ENCODE measurements at regions not wholly inside any gene's neighbourhood (a gene's known extent, or its start where the extent isn't known, plus 50 kb on each side); places are given as distances from the start of the nearest gene placed in this dataset.

DNA sequence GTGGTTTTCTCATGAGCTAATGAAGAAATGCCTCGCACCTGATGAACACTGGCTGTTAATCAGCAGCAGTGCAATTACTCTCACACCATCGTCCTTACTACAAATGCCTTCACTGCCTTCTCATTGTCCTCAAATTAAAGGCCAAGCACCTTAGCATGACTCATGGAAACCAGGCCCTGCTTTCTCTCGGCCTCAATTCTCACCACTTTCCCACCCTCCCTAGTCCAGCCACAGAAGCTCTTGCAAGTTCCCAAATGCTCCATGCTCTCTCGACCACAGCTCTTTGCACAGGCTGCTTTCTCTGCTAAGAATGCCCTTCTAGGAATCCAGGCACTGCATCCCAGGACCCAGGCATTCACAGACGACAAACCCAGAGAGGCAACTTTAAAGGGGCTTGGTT lies 94.6 kb upstream of the KLF4 start:
- no peaks in the 10 kb centered on the region for H3K27me3 ChIP-seq (ENCODE audit: insufficient read depth)
- H3F3A ChIP-seq (replicated peaks; ENCODE audit: low read depth), result no peaks in the 10 kb centered on the region
- no peak overlapping the region for H3K27ac ChIP-seq (ENCODE audit: low read depth)
- H3K9me3 Mint-ChIP-seq, result no peaks in the 10 kb centered on the region
- no peaks in the 10 kb centered on the region for H3K36me3 Mint-ChIP-seq (ENCODE audit: low read depth)
- no peaks in the 10 kb centered on the region for H4K20me1 ChIP-seq (replicated peaks; ENCODE audit: insufficient read depth)
- peak overlapping the region; percentile 76 for H2AFZ ChIP-seq
- peaks cover 4% of the 10 kb centered on the region for H3K27me3 Mint-ChIP-seq (ENCODE audit: insufficient read depth, low read depth, poor library complexity)
- no peaks in the 10 kb centered on the region for H3K9me2 ChIP-seq (ENCODE audit: insufficient read depth)
- no peak overlapping the region for H3K4me3 ChIP-seq
- H3K4me1 Mint-ChIP-seq, result no peaks in the 10 kb centered on the region; the same call in 2 of the 3 replicates
- TF ChIP-seq EZH2phosphoT487 (IDR thresholded peaks at IDR 0.05; ENCODE audit: unreplicated experiment) (no peak), POLR2AphosphoS5 (IDR thresholded peaks at IDR 0.05; ENCODE audit: low read depth) (no peak), ZNF331 (CRISPR knock-in tag; IDR thresholded peaks at IDR 0.05; ENCODE audit: low read depth) (no peak), CTCF (conservative IDR thresholded peaks at IDR 0.05; ENCODE audit: low read depth in 2 of 2) (no peak), STAT1 (IDR thresholded peaks at IDR 0.05; ENCODE audit: unreplicated experiment) (no peak), EZH2 (IDR thresholded peaks at IDR 0.05; ENCODE audit: low read depth, unreplicated experiment) (no peak), ETS1 (IDR thresholded peaks at IDR 0.05) (no peak), JUNB (IDR thresholded peaks at IDR 0.05; ENCODE audit: unreplicated experiment) (no peak), NANOG (IDR thresholded peaks at IDR 0.05; ENCODE audit: borderline replicate concordance) (no peak), CREB1 (CRISPR knock-in tag; IDR thresholded peaks at IDR 0.05; ENCODE audit: low read depth) (no peak), ZNF114 (CRISPR knock-in tag; IDR thresholded peaks at IDR 0.05) (no peak)
- TF ChIP-seq, protein P1, sequence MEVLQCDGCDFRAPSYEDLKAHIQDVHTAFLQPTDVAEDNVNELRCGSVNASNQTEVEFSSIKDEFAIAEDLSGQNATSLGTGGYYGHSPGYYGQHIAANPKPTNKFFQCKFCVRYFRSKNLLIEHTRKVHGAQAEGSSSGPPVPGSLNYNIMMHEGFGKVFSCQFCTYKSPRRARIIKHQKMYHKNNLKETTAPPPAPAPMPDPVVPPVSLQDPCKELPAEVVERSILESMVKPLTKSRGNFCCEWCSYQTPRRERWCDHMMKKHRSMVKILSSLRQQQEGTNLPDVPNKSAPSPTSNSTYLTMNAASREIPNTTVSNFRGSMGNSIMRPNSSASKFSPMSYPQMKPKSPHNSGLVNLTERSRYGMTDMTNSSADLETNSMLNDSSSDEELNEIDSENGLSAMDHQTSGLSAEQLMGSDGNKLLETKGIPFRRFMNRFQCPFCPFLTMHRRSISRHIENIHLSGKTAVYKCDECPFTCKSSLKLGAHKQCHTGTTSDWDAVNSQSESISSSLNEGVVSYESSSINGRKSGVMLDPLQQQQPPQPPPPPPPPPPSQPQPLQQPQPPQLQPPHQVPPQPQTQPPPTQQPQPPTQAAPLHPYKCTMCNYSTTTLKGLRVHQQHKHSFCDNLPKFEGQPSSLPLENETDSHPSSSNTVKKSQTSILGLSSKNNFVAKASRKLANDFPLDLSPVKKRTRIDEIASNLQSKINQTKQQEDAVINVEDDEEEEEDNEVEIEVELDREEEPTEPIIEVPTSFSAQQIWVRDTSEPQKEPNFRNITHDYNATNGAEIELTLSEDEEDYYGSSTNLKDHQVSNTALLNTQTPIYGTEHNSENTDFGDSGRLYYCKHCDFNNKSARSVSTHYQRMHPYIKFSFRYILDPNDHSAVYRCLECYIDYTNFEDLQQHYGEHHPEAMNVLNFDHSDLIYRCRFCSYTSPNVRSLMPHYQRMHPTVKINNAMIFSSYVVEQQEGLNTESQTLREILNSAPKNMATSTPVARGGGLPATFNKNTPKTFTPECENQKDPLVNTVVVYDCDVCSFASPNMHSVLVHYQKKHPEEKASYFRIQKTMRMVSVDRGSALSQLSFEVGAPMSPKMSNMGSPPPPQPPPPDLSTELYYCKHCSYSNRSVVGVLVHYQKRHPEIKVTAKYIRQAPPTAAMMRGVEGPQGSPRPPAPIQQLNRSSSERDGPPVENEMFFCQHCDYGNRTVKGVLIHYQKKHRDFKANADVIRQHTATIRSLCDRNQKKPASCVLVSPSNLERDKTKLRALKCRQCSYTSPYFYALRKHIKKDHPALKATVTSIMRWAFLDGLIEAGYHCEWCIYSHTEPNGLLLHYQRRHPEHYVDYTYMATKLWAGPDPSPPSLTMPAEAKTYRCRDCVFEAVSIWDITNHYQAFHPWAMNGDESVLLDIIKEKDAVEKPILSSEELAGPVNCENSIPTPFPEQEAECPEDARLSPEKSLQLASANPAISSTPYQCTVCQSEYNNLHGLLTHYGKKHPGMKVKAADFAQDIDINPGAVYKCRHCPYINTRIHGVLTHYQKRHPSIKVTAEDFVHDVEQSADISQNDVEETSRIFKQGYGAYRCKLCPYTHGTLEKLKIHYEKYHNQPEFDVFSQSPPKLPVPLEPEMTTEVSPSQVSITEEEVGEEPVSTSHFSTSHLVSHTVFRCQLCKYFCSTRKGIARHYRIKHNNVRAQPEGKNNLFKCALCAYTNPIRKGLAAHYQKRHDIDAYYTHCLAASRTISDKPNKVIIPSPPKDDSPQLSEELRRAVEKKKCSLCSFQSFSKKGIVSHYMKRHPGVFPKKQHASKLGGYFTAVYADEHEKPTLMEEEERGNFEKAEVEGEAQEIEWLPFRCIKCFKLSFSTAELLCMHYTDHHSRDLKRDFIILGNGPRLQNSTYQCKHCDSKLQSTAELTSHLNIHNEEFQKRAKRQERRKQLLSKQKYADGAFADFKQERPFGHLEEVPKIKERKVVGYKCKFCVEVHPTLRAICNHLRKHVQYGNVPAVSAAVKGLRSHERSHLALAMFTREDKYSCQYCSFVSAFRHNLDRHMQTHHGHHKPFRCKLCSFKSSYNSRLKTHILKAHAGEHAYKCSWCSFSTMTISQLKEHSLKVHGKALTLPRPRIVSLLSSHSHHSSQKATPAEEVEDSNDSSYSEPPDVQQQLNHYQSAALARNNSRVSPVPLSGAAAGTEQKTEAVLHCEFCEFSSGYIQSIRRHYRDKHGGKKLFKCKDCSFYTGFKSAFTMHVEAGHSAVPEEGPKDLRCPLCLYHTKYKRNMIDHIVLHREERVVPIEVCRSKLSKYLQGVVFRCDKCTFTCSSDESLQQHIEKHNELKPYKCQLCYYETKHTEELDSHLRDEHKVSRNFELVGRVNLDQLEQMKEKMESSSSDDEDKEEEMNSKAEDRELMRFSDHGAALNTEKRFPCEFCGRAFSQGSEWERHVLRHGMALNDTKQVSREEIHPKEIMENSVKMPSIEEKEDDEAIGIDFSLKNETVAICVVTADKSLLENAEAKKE (CRISPR knock-in tag; IDR thresholded peaks at IDR 0.05), result no peak
- TF ChIP-seq, protein P2, sequence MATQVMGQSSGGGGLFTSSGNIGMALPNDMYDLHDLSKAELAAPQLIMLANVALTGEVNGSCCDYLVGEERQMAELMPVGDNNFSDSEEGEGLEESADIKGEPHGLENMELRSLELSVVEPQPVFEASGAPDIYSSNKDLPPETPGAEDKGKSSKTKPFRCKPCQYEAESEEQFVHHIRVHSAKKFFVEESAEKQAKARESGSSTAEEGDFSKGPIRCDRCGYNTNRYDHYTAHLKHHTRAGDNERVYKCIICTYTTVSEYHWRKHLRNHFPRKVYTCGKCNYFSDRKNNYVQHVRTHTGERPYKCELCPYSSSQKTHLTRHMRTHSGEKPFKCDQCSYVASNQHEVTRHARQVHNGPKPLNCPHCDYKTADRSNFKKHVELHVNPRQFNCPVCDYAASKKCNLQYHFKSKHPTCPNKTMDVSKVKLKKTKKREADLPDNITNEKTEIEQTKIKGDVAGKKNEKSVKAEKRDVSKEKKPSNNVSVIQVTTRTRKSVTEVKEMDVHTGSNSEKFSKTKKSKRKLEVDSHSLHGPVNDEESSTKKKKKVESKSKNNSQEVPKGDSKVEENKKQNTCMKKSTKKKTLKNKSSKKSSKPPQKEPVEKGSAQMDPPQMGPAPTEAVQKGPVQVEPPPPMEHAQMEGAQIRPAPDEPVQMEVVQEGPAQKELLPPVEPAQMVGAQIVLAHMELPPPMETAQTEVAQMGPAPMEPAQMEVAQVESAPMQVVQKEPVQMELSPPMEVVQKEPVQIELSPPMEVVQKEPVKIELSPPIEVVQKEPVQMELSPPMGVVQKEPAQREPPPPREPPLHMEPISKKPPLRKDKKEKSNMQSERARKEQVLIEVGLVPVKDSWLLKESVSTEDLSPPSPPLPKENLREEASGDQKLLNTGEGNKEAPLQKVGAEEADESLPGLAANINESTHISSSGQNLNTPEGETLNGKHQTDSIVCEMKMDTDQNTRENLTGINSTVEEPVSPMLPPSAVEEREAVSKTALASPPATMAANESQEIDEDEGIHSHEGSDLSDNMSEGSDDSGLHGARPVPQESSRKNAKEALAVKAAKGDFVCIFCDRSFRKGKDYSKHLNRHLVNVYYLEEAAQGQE (IDR thresholded peaks at IDR 0.05; ENCODE audit: unreplicated experiment), result no peak
- no peaks in the 10 kb centered on the region for H3K79me2 ChIP-seq (replicated peaks; ENCODE audit: insufficient read depth)
- H3K27ac Mint-ChIP-seq, result no peak overlapping the region
- no peaks in the 10 kb centered on the region for H3K36me3 ChIP-seq (ENCODE audit: insufficient read depth)
- no peaks in the 10 kb centered on the region for H3K4me1 ChIP-seq (ENCODE audit: insufficient read depth)
- ATAC-seq (no peak), DNase-seq (ENCODE audit: low spot score) (no peak)
- H3K4me2 ChIP-seq, result no peak overlapping the region
- no peak overlapping the region for H3K4me3 Mint-ChIP-seq

Measured in GM23338 (cell line).